Stimulated activated CD8-positive, alpha-beta memory T cell treated with anti-CD3 and anti-CD28 coated beads, Interleukin-4, amount 100 ng/mL, for 48 hours (primary cell): ENCODE measurements at regions not wholly inside any gene's neighbourhood (a gene's known extent, or its start where the extent isn't known, plus 50 kb on each side); places are given as distances from the start of the nearest gene placed in this dataset.
"Not testable (repeated sequence)": the region's sequence is repeated elsewhere in the genome, so short reads cannot be mapped to it uniquely, and the experiment has no call there.

ENCODE experiments used
- DNase-seq: peaks from one replicate; pipeline ENCODE4 v3.0.0-alpha.2; 2020

- DNase-seq, result no peak
These were observed 427.1 kb upstream of the NOX3 start for GRCh38 chr6:155882527-155883333.

GRCh38 chr6:155881826-155882526 lies 426.3 kb upstream of the NOX3 start:
- DNase-seq, result no peak

GRCh38 chr6:155880900-155881299 lies 425.3 kb upstream of the NOX3 start:
- no peak for DNase-seq

GRCh38 chr6:155872961-155873360 lies 417.3 kb upstream of the NOX3 start:
- no peak for DNase-seq

GRCh38 chr6:155867682-155868081 lies 412.0 kb upstream of the NOX3 start:
- no peak for DNase-seq

- not testable (repeated sequence) for DNase-seq
These were observed 411.2 kb upstream of the NOX3 start for GRCh38 chr6:155866676-155867390.

- DNase-seq, result no peak
These were observed 406.2 kb upstream of the NOX3 start for GRCh38 chr6:155861821-155862220.

GRCh38 chr6:155858906-155859305 lies 403.3 kb upstream of the NOX3 start:
- not testable (repeated sequence) for DNase-seq

- no peak for DNase-seq
These were observed 399.1 kb upstream of the NOX3 start for GRCh38 chr6:155854787-155855186.

GRCh38 chr6:155853011-155853410 lies 397.4 kb upstream of the NOX3 start:
- DNase-seq, result no peak

- no peak for DNase-seq
These were observed 394.8 kb upstream of the NOX3 start for GRCh38 chr6:155850408-155850841.

GRCh38 chr6:155847711-155848110 lies 392.1 kb upstream of the NOX3 start:
- DNase-seq, result no peak

- DNase-seq, result no peak
These were observed 381.8 kb upstream of the NOX3 start for GRCh38 chr6:155837474-155837873.

GRCh38 chr6:155832596-155832995 lies 377.0 kb upstream of the NOX3 start:
- no peak for DNase-seq

- no peak for DNase-seq
These were observed 374.9 kb upstream of the NOX3 start for GRCh38 chr6:155830531-155830930.

GRCh38 chr6:155829646-155830045 lies 374.0 kb upstream of the NOX3 start:
- DNase-seq, result no peak

- no peak for DNase-seq
These were observed 373.4 kb upstream of the NOX3 start for GRCh38 chr6:155828989-155829388.

GRCh38 chr6:155818698-155819097 lies 363.1 kb upstream of the NOX3 start:
- DNase-seq, result no peak

GRCh38 chr6:155813548-155813947 lies 357.9 kb upstream of the NOX3 start:
- DNase-seq, result no peak

GRCh38 chr6:155807243-155807642 lies 351.6 kb upstream of the NOX3 start:
- DNase-seq, result no peak

GRCh38 chr6:155801046-155801445 lies 345.4 kb upstream of the NOX3 start:
- DNase-seq, result no peak

GRCh38 chr6:155798876-155799275 lies 343.2 kb upstream of the NOX3 start:
- DNase-seq, result not testable (repeated sequence)

GRCh38 chr6:155795173-155795796 lies 339.6 kb upstream of the NOX3 start:
- no peak for DNase-seq
